PC-3 (cell line): ENCODE measurements at regions not wholly inside any gene's neighbourhood (a gene's known extent, or its start where the extent isn't known, plus 50 kb on each side); places are given as distances from the start of the nearest gene placed in this dataset.

Experiments
- ATAC-seq: fragments of 200-7000 bp; cut with Tn5 transposase; 2 replicates; pipeline ENCODE4 v1.9.1; 2020; ENCODE audit warnings: mild to moderate bottlenecking, moderate library complexity
- BruUV-seq: library from RNA; stranded (reverse); fragments of 400-500 nt; replicated peaks from 2 replicates; lab custom pipeline; 2021; lab: Mats Ljungman, UMichigan
- CTCF ChIA-PET: fragments of 300-600 bp; sonication (Branson Sonifier 250); formaldehyde crosslinking; loops from one replicate; lab custom pipeline; 2022; ENCODE audit warnings: antibody characterized with exemption; lab: Charles Lee
- POLR2A ChIA-PET: fragments of 300-600 bp; sonication (Branson Sonifier 250); formaldehyde crosslinking; loops from one replicate; lab custom pipeline; 2022; ENCODE audit warnings: antibody characterized with exemption; ENCODE audit not compliant: unreplicated experiment; lab: Charles Lee
- DNase-seq: peaks from one replicate; pipeline ENCODE4 v3.0.0-alpha.2; 2015
- H2AFZ ChIP-seq: fragments of 300-600 bp; sonication (generic); 2 replicates; pipeline ENCODE4 v1.6.0; 2016; ENCODE audit warnings: antibody characterized with exemption, low read length
- H3F3A ChIP-seq: fragments of 300-600 bp; sonication (generic); one replicate; pipeline ENCODE4 v1.6.0; 2017; ENCODE audit warnings: antibody characterized with exemption, low read length, control low read depth, mild to moderate bottlenecking; ENCODE audit not compliant: unreplicated experiment
- H3K27ac ChIP-seq: fragments of 300-600 bp; sonication (generic); 2 replicates; pipeline ENCODE4 v1.5.1; 2016; ENCODE audit warnings: mild to moderate bottlenecking, low read length
- H3K27me3 ChIP-seq: fragments of 300-600 bp; sonication (generic); 2 replicates; pipeline ENCODE4 v1.6.1; 2016; ENCODE audit warnings: low read length, mixed read lengths
- H3K36me3 ChIP-seq: fragments of 300-600 bp; sonication (generic); 2 replicates; pipeline ENCODE4 v1.6.1; 2016; ENCODE audit warnings: low read depth, mixed run types, low read length, mixed read lengths
- H3K4me1 ChIP-seq: fragments of 300-600 bp; sonication (generic); 2 replicates; pipeline ENCODE4 v1.5.1; 2016; ENCODE audit warnings: low read length; ENCODE audit not compliant: insufficient read depth
- H3K4me2 ChIP-seq: fragments of 300-600 bp; sonication (generic); 2 replicates; pipeline ENCODE4 v1.6.0; 2016; ENCODE audit warnings: low read length
- H3K4me3 ChIP-seq: fragments of 300-600 bp; sonication (generic); 2 replicates; pipeline ENCODE4 v1.5.1; 2016; ENCODE audit warnings: mild to moderate bottlenecking, low read length, mixed read lengths
- H3K79me2 ChIP-seq: fragments of 300-600 bp; sonication (generic); 2 replicates; pipeline ENCODE4 v1.6.1; 2017; ENCODE audit warnings: low read length, mixed read lengths
- H3K9ac ChIP-seq: fragments of 300-600 bp; sonication (generic); 2 replicates; pipeline ENCODE4 v1.6.0; 2016; ENCODE audit warnings: mild to moderate bottlenecking, low read length
- H3K9me2 ChIP-seq: fragments of 300-600 bp; sonication (generic); replicated peaks from 2 replicates; pipeline ENCODE4 v1.6.1; 2016; ENCODE audit warnings: mixed run types, low read length, mixed read lengths
- H3K9me3 ChIP-seq: fragments of 300-600 bp; sonication (generic); 2 replicates; pipeline ENCODE4 v1.6.1; 2016; ENCODE audit warnings: low read length, mixed read lengths
- H4K20me1 ChIP-seq: fragments of 300-600 bp; sonication (generic); 2 replicates; pipeline ENCODE4 v1.6.1; 2016; ENCODE audit warnings: low read length, mixed read lengths
- CTCF ChIP-seq: fragments of 300-600 bp; sonication (generic); conservative IDR thresholded peaks from 2 replicates; pipeline ENCODE4 v1.5.1; 2017; ENCODE audit warnings: antibody characterized with exemption, low read depth, mild to moderate bottlenecking, low read length
- EZH2 ChIP-seq: fragments of 300-600 bp; sonication (generic); IDR thresholded peaks from one replicate; pipeline ENCODE4 v1.6.1; 2017; ENCODE audit warnings: antibody characterized with exemption, mild to moderate bottlenecking, low read length; ENCODE audit not compliant: unreplicated experiment
- EZH2phosphoT487 ChIP-seq: fragments of 300-600 bp; sonication (generic); IDR thresholded peaks from 2 replicates; pipeline ENCODE4 v1.6.1; 2018; ENCODE audit warnings: mild to moderate bottlenecking, antibody characterized with exemption, low read length, borderline replicate concordance
- intact Hi-C: fragments of 100-400 bp; cut with micrococcal nuclease; formaldehyde crosslinking; loops from 2 replicates; pipeline ENCODE4 v1.9.0; 2023

GRCh38 chr14:38063711-38064320 is 143.9 kb upstream of the SSTR1 start:
- DNase-seq (no peak), ATAC-seq (no peak)
- Histone ChIP-seq H3K27ac (no peak overlapping the region), H3K4me2 (no peak overlapping the region), H3K4me3 (no peak overlapping the region), H4K20me1 (no peaks in the 10 kb centered on the region), H3K4me1 (no peaks in the 10 kb centered on the region), H3K79me2 (no peaks in the 10 kb centered on the region), H3K9me2 (no peaks in the 10 kb centered on the region), H3K36me3 (no peaks in the 10 kb centered on the region), H3K27me3 (no peaks in the 10 kb centered on the region), H3F3A (no peaks in the 10 kb centered on the region), H3K9ac (no peak overlapping the region), H3K9me3 (0 out of 2 replicates have a peak, but pooled peaks cover 13% of the 10 kb centered on the region), H2AFZ (no peak overlapping the region)
- CTCF ChIA-PET = no interaction called here
- POLR2A ChIA-PET = no interaction called here
- TF ChIP-seq CTCF = no peak
- no TSS peak for BruUV-seq
- intact Hi-C loops = no loop called here

DNA sequence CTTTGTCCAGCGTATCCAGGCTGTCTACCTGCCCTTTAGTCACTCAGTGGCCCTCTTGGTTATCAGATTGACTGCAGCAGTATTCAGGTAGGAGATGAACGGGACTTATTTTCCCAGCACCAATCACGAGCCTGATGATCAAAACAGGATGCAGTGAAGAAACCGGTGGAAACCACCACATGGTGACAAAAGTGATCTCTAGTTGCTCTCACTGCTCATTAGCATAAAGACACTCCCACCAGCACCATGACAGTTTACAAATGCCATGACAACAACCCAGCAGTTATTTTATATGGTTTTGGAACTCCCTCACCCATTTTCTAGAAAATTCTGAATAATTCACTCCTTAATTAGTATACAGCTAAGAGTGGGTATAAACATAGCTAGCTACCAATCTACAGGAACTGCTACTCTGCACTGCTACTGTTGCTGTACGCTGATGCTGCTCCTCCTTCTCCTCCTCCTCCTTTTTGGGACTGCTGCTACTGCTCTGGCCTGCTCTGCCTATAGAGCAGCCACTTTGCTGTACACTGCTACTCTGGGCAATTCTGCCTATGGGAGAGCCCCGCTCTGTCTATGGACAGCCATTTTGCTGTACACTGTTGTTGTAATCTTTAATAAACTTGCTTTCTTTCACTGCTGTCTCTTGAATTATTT is 142.5 kb upstream of the SSTR1 start:
- BruUV-seq = no TSS peak
- H3K9me2 ChIP-seq = no peaks in the 10 kb centered on the region
- no peak overlapping the region for H2AFZ ChIP-seq
- ATAC-seq (no peak), DNase-seq (no peak)
- no peak overlapping the region for H3K27ac ChIP-seq
- no peak overlapping the region for H3K9ac ChIP-seq
- H3K9me3 ChIP-seq = 0 out of 2 replicates have a peak, but pooled peaks cover 9% of the 10 kb centered on the region
- intact Hi-C loops = no loop called here
- H3K4me3 ChIP-seq = no peak overlapping the region
- ChIA-PET CTCF (no interaction called here), POLR2A (no interaction called here)
- TF ChIP-seq EZH2 = no peak
- TF ChIP-seq EZH2phosphoT487 = no peak
- no peak for TF ChIP-seq CTCF
- H3K27me3 ChIP-seq = no peaks in the 10 kb centered on the region
- H3K4me1 ChIP-seq = no peaks in the 10 kb centered on the region
- no peaks in the 10 kb centered on the region for H3K79me2 ChIP-seq
- H4K20me1 ChIP-seq = no peaks in the 10 kb centered on the region
- H3K4me2 ChIP-seq = no peak overlapping the region
- H3K36me3 ChIP-seq = no peaks in the 10 kb centered on the region
- H3F3A ChIP-seq = no peaks in the 10 kb centered on the region

- H3K36me3 ChIP-seq = no peaks in the 10 kb centered on the region
- no peaks in the 10 kb centered on the region for H3K9me2 ChIP-seq
- H3K27me3 ChIP-seq = no peaks in the 10 kb centered on the region
- TF ChIP-seq EZH2phosphoT487 = no peak
- no peak for TF ChIP-seq EZH2
- no peak for TF ChIP-seq CTCF
- no peak overlapping the region for H3K27ac ChIP-seq
- H2AFZ ChIP-seq = no peak overlapping the region
- ATAC-seq = no peak
- no peak overlapping the region for H3K9ac ChIP-seq
- CTCF ChIA-PET = no interaction called here
- POLR2A ChIA-PET = no interaction called here
- H4K20me1 ChIP-seq = no peaks in the 10 kb centered on the region
- intact Hi-C loops = no loop called here
- H3F3A ChIP-seq = no peaks in the 10 kb centered on the region
- no peak overlapping the region for H3K4me3 ChIP-seq
- no peaks in the 10 kb centered on the region for H3K4me1 ChIP-seq
- H3K9me3 ChIP-seq = no peaks in the 10 kb centered on the region
- H3K4me2 ChIP-seq = no peak overlapping the region
- BruUV-seq = no TSS peak
- DNase-seq = no peak
- no peaks in the 10 kb centered on the region for H3K79me2 ChIP-seq
Measured at GRCh38 chr14:38070061-38070588, 137.6 kb upstream of the SSTR1 start.
